GM19455 (cell line): ENCODE measurements at regions not wholly inside any gene's neighbourhood (a gene's known extent, or its start where the extent isn't known, plus 50 kb on each side); places are given as distances from the start of the nearest gene placed in this dataset.
"Not testable (repeated sequence)": the region's sequence is repeated elsewhere in the genome, so short reads cannot be mapped to it uniquely, and the experiment has no call there.

Experiments used
- ATAC-seq: cut with Tn5 transposase; IDR thresholded peaks from one replicate; pipeline ENCODE4 v1.9.1; 2021; ENCODE audit not compliant: unreplicated experiment

DNA sequence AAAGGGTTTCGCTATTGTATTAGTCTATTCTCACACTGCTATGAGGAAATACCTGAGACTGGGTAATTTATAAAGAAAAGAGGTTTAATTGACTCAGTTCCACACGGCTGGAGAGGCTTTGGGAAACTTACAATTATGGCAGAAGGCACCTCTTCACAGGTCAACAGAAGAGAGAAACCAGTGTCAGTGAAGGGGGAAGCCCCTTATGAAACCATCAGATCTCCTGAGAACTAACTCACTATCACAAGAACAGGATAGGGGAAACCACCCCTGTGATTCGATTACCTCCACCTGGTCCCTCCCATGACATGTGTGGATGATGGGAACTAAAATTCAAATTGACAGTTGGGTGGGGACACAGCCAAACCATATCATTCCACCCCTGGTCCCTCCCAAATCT lies 589.5 kb downstream of the CENPC start:
- ATAC-seq = no peak

DNA sequence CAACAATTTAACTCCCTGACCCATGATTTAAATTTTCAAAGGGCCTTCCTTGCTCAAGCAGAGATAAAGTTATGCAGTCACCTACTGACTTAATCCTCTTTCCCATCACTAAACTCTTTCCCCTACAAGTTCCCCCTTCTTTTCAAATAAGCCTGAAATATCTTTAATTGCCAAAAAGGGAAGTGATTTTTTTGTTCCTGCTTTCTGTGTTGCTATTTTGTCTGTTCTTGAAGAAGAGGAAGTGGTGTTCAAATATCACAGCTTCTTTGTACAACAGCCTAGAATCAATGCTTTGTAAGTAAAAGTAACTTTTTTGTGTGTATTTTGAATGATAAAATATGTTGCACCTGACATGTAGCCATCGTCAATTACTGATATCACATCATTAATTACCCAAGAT lies 595.9 kb downstream of the CENPC start:
- ATAC-seq = no peak

DNA sequence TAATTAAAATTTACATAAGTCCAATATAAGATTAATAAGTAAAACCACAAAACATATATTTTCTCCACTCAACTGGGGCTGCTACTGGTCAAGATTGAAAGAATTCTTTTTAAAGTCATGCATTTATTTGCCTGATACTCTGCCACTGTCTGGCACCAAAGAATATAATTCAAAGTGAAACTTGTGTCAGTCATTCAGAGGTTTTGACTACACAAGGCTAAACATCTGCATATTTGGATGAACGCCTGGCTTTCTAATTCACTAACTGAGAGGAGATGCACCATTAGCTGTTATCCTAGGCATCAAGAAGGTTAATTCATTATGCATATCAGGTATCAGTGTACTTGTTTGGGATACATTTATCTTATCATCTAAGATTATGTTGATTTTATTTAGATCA lies 598.5 kb downstream of the CENPC start:
- ATAC-seq = no peak

DNA sequence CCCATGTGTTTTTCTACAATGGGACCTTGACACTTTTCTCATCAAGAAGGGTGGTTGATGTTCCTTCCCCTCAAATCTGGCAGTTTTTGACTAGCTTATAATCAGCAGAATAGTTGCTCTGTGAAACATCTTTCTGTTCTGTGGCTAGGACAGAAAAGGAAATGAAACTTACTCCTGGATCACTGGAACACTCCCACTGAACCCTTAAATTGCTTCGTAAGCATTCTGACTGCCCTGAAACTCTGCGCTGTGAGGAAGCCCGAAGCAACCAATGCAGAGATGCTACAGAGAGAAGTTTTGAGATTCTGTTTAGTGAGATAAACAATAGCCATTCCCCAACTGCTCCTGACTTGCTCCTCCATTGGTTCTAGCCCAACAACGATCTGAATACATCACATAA lies 602.2 kb downstream of the CENPC start:
- ATAC-seq = no peak

DNA sequence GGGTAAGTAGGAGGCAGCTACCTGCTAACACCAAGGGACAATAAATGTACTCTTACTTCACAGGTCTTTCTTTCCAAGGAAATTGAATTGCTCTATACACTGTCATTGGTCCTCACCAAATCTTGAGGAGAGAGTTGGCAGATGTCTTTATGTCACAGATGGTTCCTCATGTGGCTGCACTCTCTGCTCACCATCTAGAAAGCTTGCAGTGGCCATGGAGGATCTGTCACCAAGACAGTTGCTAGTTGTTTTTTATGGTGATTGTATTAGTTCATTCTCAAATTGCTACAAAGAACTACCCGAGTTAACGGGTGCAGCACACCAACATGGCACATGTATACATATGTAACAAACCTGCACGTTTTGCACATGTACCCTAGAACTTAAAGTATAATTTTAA lies 613.3 kb downstream of the CENPC start:
- ATAC-seq = not testable (repeated sequence)

DNA sequence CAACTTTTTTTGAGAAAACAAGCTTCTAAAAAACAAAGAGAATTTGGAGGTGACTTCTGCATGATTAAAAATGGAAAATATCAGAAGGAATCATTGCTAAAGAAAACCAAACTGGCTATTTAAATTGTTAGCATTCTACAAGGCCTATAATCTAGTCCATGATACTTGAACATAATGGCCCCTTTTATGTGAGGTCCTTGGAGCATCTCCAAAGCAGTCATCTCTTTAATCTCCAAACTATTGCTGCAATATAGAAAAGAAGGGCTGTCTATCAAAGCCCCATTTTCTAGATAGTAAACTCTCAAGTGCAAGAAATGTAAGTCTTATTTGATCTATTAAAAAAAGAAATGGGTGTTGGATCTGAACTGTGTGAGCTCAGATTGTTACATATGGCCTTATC lies 615.1 kb downstream of the CENPC start:
- ATAC-seq = no peak

DNA sequence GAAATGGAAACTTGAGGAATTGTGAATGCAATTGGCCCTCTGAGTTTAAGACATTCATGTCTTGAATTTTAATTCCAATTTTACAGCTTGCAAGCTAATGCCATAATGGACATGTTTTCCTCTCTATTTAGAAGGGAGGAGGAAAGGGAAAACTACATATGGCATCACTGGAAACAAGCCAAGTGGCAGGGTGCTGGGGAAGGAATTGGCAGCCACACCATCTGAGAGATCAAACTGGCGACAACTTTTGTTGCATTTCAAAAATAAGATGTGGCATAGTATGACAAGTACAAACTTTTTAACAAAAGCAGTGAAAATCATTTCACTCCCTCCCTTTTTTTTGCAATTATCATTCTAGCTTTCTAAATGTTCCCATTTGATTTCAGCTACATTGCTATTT lies 615.6 kb downstream of the CENPC start:
- ATAC-seq = no peak

DNA sequence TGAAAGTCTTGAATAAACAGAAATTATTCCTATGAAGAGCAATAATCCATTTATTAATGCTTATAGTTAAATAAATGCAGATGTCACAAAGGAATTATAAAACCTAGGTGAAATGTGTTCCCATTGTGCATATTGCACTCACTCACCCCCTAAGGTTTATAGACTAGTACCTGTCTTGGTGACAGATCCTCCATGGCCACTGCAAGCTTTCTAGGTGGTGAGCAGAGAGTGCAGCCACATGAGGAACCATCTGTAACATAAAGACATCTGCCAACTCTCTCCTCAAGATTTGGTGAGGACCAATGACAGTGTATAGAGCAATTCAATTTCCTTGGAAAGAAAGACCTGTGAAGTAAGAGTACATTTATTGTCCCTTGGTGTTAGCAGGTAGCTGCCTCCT lies 616.4 kb downstream of the CENPC start:
- ATAC-seq = not testable (repeated sequence)

DNA sequence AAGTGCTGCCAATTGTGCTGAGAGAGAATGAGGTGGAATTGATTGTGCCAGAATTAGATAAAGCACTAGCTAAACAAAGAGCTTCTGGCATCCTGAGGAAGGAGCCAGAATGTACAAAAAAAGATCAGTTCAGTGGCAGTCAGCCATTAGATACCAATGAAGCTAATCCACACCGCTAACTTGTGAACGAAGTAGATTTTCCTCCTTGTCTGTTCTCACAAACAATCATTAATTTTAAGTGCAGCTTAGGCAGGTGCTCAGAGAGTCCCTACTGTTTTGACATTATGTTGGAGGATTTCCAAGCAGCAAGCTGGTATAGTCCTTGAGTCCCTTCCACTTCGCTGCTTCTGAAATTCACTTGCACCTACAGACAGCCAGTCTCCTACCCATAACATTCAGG lies 617.4 kb downstream of the CENPC start:
- ATAC-seq = no peak

DNA sequence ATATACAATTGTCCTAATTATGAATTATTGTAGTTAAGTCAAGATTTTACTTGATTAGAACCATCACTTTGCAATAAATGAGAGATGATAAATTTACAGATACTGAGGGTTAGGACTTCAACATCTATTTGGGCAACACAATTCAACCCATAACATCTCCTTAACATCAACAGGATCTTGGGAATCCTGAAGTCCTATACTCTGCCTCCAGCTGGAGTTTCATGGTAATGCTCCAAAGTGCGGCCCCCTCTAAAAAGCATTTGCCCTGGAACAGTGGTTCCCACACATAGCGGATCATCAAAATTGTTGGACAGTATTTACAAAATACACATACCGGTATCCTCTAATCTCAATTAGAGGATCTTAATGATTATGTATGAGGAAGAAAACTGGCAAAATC lies 618.6 kb downstream of the CENPC start:
- no peak for ATAC-seq

DNA sequence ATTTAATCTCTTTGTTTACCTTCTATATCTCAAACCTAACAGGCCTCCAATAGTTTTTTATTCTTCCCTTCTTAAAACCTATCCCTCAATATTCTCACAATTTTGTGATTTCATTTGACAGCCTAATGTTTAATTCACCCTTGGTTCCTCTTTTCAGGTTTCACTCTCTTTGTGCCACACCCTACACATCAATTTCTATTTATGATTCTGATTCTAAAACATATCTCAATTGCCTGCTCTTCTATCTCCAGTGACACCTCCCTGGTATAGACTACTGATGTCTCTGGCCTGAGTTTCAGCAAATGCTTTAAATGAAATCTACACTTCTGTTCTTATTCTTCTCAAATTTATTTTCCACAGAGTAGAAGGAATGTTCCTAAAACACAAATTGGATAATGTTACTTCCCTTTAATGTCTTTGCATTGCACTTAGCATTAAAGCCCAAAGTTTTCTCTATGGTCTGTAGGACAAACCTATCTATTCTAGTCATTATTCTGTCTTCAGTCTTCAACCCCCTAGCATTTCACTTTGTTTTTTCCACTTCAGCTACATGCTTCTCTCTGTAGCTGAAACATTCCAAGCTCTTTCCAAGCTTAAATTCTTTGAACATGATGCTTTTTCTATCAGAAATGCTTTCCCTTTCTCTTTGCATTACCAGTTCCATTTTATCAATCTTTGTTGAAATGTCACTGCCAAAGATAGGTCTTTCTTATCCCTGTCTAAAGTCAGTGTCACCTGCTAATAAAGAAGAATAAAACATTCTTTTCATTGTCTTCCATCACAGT lies 622.0 kb downstream of the CENPC start:
- no peak for ATAC-seq

DNA sequence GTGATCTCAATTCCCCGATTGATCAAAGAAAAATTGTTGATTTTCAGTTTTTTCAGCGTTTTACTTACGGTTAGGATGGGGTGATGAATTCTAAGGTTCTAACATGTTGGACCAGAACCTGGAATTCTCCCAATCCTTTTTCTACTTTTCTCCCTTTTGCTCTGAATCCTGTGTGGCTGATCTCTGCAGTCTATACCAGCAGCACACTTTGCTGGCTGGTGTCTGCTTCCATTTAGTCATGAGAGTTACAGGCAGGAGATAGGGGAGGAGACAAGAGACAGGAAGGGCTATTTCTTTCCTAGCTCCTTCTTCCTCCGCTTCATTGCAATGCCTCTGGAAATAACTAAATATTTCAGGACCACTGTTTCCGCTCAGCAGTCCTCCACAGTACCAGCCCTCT lies 623.9 kb downstream of the CENPC start:
- ATAC-seq = no peak

DNA sequence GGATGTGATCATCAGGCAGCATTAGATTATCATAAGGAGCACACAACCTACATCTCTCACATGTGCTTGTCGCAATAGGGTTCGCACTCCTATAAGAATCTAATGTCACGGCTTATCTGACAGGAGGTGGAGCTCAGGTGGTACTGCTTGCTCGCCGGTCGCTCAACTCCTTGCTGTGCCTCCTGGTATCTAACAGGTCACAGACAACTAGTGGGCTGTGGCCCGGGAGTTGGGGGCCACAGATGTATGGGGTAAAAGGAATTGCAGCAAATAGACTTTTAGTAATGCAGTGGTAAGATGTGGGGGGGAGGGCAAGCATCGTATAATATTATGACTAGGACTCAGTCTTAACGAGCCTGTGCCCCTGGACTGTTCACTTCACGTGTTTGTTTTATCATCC lies 624.8 kb downstream of the CENPC start:
- ATAC-seq = no peak

DNA sequence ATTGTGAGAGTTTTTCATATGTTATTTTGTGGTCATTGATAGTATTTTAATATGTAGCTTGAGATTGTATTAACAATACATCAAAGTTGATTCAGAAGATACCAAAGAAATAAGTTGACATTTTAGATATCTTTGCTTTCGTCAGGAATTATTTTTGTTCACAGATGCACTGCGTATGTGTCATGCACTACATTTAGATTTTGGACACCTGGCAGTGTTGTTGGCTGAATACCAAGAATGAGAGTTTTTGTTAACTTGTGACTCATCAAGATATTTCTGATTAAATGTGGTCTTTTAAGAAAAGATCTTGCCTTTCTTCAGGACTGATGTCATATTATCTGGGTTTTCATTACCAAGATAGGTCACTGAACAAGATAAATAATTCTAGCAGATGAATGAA lies 633.4 kb downstream of the CENPC start:
- no peak for ATAC-seq

DNA sequence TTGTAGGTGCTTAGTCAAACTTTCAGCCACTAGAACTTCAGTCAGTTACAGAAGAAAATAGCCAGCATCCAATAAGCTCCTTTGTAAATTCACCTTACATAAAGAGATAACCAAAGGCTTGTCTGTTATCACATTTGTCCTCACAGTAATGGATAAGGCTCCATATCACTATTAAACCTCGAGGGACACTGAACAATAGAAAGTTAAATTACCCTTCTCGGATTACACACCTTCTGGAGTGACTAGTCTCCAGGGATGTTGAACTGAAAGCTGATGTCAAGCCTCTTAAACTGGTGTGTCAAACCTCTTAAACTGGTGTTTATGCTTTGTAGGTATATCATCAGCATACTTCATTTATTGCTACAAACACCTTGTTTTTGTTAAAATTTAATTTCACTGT lies 639.0 kb downstream of the CENPC start:
- no peak for ATAC-seq

DNA sequence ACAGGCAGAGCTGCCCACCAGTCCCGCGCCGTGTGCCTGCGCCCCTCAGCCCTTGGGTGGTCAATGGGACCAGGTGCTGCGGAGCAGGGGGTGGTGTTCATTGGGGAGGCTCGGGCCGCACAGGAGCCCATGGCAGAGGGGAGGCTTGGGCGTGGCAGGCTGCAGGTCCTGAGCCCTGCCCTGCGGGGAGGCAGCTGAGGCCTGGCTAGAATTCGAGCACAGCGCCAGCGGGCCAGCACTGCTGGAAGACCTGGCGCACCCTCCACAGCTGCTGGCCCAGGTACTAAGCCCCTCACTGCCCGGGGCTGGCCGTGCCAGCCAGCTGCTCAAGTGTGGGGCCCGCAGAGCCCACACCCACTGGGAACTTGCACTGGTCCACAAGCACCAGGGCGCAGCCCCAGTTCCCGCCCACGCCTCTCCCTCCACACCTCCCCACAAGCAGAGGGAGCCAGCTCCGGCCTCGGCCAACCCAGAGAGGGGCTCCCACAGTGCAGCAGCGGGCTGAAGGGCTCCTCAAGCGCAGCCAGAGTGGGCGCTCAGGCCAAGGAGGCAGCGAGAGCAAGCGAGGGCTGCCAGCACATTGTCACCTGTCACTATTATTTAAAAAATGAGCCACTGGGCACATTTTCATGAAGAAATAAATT lies 645.8 kb downstream of the CENPC start:
- ATAC-seq = no peak

DNA sequence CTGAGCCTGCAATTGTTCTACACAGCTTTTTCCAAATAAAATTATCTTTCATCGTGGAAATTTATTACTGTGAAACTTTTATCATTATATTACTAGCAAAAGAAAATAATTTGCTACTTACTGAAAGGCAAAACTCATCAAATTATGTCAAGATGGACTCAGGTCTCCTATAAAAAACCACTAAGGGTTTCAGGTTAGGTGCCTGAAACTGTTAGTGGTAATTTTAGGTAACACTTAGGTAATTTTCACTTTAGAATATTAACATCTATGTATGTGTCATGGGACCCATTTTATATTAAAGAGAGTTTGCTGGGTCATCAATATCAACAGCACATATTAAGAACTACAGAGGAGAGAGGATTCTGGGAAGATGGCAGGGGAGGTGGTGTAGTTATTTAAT lies 651.5 kb downstream of the CENPC start:
- no peak for ATAC-seq

DNA sequence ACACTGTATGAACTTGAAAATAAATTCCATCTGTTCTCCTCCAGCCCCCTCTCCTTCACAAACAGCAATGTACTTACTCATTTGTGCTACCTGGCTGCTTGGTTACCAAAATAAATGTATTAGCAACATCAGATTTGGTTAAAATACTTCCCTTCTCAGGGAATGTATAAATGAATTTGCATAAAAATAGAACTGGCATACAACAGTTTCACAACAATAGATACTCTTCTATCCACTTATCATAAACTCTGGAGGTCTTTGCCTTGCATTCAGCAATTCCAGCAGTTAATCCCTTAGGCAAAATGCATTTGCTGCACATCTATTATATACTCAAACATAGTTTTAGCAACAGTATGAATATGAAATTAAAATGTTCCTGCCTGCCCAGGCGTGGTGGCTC lies 658.2 kb downstream of the CENPC start:
- ATAC-seq = no peak

DNA sequence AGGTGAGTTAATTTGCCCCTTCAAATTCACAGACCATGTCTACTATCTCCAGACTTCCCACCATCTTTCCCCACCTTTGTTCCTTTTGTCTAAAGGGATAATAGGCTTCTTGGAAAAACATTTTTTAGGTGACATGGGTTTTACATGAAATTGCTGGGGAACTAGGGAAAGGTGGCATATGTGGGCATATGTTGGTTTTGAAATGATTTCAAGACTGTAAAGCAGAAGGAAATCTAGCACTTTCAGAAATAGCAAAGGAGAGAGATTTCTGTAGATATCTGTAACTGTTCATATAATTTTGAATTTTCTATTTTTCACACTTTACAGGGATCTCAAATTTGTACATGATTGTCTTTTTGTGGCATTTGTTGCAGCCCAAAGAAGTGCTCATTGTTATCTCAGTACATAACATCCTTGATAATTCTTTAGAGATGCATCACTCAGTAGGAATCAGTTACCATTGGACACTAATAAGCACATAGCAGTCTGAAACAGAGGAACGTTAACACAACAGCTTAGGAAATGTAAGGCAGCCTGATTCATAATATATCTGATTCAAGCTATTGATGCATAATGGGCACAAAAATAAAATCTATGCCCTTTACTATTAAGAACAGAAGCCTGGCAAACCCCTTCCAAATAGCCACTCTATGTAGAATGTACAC lies 659.7 kb downstream of the CENPC start:
- ATAC-seq = no peak

DNA sequence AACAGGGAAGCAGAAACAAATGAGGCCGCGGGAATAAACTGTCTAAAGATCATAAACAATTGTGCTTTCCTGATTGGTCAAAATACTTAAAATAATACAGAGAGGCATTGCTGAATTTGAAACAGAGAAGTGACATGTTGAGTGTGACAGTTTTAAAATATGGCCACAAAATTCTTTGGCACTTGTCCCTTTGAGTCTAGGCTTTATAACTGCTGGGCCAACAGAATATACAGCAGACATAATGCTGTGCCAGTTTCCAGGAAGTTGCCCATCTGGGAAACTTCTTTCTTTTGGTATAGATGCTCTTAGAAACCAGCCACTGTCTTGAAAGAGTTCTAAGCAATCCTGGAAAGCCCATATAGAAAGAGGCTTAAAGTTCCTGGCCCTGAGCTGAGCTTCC lies 668.4 kb downstream of the CENPC start:
- ATAC-seq = no peak

DNA sequence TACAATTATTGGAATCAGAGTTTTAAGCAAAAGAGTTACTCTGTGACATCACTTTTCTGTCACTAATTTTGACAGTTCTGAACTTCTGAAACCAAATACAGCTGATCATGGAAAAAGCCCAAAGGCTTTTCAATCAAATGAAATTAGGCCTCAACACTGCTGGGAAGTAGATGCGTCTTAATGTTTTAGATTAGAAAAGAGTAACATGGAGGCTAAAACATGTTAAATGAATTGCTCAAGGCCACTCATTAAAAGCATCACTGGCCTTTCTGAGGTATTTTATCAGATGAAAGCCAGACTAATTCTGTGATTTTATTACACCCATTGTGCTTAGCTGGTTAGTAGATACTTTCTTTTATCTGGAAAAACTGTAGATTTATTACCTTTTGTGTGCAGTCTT lies 672.6 kb downstream of the CENPC start:
- no peak for ATAC-seq

DNA sequence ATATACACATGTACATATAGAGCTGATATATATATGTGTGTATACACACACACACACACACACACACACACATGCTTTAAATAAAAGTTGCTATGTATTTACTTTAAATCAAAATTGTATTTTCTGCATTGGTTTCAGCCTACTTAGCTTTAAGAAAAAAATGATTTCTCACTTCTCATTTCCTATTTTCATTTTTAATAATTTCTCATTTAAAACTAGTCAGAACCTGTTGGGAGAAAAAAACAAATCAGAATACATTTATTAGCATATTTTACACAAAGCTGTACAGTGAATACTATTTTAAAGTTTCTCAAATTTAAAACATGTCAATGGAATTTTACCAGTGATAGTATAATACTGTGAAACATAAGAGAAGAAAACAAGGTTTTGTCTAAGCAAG lies 681.8 kb downstream of the CENPC start:
- no peak for ATAC-seq
